ENCODE measurements at regions not wholly inside any gene's neighbourhood (a gene's known extent, or its start where the extent isn't known, plus 50 kb on each side); places are given as distances from the start of the nearest gene placed in this dataset.

DNA sequence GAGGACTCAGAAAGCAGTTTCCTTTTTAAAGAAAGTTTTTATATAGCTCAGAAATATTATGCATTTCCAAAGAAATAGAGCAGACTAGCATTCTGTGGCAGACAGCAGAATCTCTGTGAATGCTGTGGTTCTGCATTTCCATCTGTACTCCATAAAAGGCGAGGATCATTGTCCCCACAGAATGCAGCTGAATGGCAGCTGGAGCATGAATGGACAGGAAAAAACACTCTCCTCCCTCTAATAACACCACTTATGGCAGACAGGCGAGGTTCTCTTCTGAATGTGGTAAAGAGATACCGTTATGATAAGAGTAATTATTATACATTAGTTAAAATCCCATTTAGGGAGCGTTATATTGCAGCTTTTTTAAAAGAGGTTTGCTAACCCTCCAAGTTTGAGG is 81.4 kb upstream of the WLS start:
- no peak for TF ChIP-seq CTCF (conservative IDR thresholded peaks at IDR 0.05; ENCODE audit: low read length)
- TF ChIP-seq EZH2phosphoT487 (IDR thresholded peaks at IDR 0.05; ENCODE audit: borderline replicate concordance), result no peak
